Anterior cingulate cortex (tissue), 58 donors: ENCODE measurements at regions not wholly inside any gene's neighbourhood (a gene's known extent, or its start where the extent isn't known, plus 50 kb on each side); places are given as distances from the start of the nearest gene placed in this dataset.
A peak's percentile ranks its signal among the peaks of the same experiment; 100 is the strongest.

ENCODE experiments used
- DNase-seq, 58 donors: peaks; one replicate each; lab custom pipeline; 2025; lab: John Stamatoyannopoulos, UW

DNA sequence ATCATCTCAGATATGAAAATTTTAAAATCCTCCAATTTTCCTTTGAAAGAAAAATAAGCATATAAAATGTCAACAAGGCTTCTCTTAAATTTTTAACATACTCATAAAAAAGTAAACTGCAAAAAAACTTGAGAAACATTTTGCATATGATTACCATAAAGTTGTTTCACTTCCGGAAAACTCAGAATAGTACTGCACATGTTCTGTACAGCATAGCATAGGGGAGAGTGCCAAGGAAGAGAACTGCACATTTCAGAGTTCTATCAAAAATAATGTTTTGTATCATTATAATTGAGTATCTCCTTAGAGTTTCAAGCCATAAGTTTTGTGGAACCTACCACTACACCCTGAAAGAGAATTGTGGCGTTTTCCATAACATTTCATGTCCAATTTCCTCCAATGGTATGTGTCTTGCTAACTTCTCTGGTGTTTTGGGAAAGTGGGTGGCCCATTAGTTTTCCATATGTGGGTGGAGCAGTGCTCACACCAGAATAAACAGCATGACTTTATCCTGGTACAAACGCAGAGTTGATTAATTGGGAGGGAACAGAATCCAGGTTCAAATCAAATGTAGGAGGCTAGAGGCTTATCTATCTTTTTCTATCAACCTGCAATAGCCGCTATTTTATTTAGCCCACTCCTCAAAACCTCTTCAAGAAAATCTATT lies 430.9 kb downstream of the LMO4 start:
- peak in 2 of 58 donors; percentile 1 to 25 for DNase-seq

DNA sequence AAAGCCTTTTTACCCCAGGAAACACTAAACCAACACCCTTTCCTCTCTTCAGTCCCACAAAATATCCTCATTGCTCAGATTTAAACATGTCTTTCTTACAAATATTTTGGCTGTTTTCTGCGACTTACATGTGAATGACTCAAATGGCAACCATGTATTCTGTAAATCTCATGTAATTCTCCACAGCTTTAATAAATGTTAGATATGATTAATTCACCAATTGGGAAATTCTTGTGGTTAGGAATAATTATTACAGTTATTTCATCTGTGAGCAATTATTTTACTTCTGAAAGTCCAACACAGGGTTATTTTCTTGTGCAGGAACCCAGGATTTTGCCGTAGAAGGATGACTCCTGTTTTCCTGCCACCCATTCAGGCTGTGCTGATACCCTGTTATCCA lies 431.5 kb downstream of the LMO4 start:
- no peak for DNase-seq

DNA sequence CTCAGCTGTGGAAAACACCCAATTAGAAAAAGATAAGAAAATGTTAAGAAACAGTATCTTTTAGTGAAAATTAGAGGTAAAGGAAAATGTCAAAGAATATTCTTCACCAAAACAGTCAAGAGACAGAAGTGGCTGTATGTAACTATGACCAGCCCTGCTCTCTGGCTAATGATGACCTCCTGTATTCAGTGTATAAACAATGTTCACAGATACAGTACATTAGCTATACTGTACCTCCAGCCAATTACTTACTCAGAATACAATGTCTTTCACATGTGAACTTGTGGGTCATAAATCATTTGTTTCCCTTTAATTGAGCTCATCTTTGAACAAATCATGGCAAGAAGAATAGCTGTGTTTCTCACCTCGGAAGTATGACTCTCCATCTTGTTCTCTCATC lies 432.0 kb downstream of the LMO4 start:
- DNase-seq = no peak

DNA sequence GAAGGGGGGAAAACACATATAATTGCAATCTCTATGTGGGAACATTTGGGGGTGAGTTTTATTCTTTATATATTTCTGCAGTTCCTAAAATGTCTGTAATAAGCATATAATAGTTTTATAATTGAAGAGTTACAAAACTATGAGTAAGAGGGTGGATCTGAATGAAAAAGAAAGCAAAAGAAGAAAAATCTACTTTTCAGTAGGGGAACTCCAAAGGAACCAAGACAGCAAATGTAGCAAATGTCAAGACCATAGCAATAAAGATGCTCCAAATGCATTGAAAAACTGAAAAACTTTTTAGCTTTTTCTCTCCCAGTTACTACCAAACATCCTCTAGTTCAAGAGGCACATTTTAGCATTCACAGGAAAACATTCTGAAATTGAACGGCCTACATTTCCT lies 434.8 kb downstream of the LMO4 start:
- no peak for DNase-seq

DNA sequence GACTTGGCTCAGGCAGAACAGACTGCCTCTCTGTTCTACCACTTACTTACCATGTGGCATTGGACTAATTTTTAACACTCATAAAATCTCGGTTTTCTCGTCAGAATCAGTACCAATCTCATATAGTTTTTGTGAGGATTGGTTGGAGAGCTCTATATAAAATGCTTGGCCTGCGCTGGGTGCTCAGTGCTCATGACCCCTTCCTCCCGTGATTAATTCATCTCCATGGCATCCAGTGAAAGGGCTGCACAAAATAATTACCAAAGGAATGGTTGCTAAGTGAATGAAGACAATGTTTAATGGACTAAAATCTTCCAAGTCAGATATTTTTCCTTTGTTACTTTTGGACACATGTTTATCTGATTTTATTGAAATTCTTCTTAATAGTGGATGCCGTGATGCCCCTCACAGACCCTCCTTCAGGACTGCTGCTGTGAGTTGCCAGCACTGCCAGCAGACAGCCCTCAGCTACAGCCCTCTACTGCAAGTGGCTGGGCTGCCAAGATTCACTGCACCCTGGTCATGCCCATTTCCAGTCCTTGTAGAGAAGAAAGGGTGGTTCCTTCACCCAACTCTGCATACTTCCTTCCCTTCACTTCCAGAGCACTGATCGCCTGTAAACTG lies 436.5 kb downstream of the LMO4 start:
- DNase-seq = no peak

DNA sequence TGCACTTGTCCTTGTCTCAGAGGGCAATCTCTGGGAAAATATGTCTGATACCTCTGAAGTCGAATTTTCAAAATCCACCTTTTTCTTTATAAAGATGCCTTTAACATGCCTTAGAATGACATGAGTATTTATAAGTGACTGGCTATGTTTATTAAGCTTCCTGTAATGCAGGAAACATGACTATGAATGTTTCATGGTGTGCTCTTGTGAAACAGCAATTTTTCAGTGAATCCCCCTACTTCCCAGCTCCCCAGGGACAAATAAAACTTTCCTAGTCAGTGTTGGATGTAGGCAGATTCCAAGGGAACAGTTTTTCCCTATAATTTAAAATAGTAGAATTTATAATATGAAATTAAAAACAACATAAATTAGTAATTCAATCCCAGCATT lies 437.0 kb downstream of the LMO4 start:
- no peak for DNase-seq

DNA sequence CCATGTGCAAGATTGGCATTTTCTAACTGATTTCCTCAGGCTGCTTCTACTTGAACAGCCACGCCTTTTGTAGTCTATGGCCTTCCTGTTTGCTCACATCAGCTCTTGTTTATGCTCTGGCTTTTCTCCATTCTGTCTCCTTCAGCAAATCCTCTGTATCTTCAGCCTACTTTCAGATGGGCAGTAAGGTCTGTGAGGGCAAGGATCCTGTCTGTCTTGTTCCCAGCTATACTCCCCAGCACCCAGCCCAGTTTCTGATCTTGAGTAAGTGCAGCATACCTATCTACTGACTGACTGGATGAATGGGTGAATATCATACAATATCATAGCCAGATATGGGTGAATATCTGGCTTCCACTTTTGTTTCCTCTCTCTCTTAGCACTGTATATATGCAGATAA lies 438.1 kb downstream of the LMO4 start:
- no peak for DNase-seq

DNA sequence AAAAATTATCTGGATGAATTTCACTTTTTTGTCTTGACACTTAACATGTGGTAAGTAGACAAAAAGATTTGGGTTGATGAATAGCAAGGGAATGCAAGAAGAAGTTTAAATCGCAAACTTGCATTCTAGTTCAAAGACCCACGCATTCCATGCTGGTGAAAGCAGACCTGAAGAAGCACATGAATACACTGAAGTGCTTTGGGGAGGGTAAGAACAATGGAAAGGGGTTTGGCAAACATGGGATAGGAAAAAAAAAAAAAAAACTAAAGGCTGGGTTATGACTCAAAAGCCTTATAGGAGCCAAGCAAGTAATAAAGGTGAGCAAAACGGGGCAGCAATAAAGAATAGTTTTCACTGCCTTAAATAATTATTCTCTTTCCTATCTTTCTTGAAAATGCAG lies 450.2 kb downstream of the LMO4 start:
- DNase-seq = no peak

DNA sequence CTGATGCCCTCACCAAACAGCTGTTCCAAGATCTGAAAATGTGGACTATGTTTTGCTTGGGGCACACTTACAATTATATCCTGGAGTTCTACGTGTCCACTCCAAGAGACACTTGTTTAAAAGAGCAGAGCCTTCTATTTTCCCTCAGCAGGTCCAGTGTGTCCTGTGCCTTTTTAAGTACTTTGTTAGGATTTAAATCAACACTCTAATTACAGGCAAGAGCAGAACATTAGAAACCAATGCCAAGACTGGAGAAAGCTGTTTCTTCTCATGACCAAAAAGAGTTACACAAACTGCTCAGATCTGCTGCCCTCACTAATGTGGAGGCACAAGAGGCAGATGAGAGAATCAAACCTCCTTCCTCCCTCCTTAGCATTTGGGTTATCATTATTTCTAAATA lies 452.9 kb downstream of the LMO4 start:
- no peak for DNase-seq

DNA sequence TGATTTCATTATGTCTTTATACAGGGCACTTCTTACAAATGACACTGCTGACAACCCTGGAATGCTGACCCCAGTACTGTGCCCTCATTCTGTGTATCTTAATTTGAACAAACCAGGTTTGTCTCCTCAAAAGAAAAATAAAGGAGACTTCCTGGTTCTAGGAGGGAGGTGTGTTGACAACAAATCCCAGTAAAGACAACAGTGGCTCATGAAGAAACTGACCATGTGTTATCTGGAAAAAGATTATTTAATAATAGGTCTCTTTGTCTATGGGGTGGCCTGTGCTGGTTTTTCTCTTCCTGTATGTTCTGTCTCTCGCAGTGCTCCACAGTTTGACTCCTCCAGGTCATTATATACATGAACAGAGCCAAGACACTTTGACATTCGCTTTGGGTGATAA lies 454.6 kb downstream of the LMO4 start:
- DNase-seq = no peak

DNA sequence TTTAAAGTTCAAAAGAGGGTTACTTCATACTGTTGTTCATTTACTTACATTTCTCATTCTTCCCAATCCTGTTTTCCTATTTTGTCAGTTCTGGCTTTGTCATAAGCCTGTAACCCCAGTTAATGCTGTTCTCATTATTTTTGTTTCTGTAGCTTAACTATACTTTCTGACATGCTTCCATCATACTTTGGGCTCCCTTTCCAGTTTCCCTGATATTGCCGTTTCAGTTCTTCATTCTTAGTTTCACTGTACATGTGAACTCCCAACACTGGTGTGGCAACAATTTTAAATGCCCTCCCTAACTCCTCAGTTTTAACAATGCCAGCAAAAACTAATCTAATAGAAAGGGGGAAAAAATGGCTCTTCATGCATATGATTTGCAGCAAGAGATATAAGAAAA lies 456.7 kb downstream of the LMO4 start:
- DNase-seq = no peak

DNA sequence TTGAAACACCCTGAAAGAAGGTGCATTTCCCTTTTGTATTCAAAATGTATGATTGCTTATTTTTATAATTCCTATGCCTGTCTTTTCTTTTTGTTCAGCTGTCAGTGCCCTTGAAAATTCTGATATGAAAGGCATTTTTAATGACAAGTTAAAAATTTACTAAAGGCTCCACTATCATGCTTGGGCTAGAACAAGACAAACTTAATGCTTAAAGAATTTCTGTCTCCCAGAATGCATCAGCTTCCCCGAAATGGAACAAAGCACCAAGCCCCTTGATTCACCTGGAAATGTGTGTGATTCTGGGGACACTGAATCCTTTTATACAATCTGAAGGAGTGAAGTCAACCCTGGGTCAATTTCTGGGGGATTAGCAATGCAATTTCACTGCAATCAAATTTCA lies 457.5 kb downstream of the LMO4 start:
- no peak for DNase-seq

DNA sequence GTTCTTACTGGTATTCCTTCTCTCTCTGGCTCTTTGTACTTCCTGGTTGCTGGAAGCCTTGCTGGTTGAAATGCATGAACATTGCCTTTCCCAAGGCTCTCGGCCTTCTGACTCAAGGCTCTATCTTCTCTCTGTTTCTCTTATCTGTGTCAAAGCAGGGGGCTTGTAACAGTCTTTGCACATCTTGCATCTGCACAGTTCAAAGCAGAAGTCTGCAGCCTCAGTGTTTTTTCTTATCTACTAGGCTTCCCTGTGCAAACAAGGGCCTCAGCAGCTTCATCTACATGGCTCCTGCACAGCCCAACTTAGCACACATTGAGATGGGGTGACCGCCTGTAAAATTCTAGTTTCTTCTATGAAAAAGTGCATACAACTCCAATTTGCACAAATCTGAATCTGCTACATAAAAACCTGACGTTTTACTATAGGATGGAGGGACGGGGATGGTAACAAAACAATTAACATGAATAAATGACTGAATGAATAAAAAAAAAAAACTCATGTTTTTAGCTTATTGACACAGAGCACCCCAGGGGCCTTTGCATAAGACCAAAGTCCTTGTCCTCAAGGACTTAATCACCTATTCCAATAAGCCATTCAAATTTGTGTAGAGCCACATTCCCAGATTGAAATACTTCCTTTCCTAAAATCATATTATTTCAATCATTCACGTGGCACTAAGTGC lies 458.3 kb downstream of the LMO4 start:
- DNase-seq = no peak

DNA sequence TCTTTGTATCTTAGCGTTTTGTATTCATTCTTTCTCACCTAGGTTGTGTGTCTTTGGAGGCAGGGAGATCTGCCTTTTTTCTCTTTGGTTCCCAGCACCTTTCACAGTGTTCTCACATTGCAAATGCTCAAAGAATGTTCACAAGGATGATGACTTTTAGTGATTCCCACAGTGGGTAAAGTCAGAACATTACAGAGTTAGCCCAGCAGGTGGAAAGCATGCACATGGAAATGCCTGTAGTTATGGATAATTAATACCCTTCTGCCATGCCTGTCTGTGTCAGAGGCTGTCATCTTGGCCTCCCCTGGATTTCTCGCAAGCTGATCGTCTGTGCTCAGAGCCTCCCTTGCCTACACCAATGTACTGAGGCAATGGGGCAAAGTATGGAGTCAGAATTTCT lies 458.9 kb downstream of the LMO4 start:
- no peak for DNase-seq

DNA sequence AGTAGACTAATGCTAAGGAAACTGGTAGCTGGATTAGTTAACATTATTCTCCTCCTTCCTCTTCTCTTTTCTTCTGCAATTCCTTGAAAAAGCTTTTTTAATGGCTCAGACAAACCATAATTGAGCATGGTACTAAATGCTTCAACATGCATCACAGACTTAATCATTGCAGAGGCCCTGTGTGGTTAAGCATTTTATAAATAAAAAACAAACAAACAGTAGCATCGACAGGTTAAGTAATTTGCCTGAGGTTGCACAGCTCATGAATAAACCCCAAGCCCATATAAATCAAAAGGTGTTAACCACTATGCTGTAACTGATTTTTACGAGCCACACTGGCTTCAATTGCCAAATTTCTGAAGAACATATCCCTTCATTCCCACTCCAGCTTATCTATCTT lies 462.1 kb downstream of the LMO4 start:
- DNase-seq = no peak

DNA sequence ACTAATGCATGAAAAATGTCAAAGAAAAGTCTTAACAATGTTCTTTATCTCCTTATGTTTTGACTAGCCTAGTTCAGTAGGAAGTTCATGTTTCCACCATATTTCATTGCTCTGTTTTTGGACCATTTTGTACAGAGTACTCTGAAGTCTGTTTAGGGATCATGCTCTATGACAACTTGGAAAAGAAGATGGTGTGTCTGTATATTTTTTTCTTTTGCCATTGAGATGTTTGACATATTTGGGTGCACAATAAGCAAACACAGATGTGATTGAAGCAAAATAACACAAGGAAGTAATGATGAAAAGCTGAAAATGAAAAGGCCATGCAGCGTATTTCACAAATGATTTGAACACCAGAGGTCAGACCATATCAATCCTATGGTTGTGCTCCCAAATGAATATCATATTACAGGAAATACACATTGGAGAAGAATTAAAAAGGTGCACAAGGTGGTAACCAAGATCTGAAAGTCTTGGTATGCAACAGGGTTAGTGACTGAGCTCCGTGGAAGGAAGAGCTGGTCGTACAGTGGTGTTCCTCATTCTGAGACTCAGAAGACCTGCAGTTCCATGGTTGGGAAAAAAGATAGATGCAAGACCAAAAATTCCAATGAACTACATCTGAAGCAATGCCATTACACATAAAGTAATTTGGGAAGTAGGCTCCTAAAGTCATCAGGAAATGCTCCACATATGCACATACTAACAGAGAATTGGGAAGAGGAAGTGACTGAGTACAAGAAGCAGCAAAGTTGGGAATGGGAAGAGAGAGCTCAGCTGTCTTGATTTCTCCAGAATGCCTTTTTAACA lies 463.5 kb downstream of the LMO4 start:
- no peak for DNase-seq

DNA sequence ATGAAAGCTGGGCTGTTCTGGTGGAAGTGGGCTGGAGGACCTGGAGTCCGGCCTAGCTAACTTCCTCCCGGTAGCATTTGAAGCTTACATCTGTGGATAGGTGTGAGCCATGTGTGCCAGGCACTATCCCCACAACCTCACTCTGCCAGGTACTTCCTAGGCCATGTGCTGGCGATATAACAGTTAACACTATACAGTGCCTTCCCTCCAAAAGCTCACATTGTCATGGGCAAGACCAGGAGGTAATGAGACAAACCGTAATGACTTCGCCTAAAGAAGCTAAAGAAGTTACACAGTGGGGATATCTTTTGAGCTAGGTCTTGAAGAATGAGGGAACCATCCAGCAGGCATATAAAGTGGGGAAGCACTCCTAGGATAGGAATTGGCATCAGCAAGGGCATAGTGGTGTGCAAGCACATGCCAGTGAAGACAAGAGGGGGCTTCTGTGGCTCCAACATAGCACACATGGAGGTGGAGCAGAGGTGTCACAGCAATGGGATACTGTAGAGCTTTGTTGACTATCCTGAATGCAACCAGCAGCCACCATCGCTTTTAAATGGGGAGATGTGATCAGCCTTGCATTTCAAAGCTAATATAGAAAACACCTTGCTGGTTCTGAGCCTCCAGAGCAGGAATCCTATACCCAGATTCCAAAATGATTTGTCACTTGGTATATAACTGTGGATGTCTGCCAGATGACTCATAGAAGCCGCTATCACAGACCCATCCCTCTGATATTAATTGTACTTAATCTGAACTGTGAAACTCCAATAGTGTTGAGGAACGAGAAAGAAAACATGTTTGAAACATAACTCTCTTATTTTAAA lies 466.3 kb downstream of the LMO4 start:
- no peak for DNase-seq

DNA sequence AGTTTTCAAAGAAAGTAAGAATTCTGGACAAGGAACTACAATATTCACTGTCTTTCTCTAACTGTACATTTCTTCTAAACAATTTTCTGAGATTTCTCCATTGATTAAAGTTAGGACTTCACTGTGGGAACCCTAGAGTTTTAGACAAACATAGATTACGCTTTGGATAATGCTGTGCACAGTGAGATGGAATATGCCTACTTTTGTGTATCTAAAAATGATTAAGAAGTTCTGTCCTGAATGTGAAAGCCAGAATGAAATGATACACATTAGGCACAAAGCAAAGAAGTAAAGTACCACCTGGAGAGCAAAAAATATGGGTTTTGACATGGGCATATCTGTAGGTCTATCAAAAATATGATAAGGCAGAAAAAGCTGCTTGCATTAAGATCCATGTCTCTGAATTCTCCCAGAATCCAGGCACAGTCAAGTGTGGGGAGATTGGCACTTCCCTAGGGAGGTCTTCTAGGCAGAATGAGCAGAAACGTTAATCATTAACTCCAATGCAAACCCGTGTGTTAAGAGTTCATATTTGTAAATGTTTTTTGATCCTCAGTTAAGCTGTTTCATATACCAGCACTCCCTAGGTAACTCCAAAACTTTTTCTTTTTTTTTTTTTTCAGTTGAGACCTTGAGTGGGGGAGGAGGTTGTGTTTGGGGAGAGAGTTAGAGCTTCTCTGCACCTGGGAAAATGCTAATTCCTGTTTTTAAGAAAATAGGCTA lies 467.1 kb downstream of the LMO4 start:
- DNase-seq = no peak

DNA sequence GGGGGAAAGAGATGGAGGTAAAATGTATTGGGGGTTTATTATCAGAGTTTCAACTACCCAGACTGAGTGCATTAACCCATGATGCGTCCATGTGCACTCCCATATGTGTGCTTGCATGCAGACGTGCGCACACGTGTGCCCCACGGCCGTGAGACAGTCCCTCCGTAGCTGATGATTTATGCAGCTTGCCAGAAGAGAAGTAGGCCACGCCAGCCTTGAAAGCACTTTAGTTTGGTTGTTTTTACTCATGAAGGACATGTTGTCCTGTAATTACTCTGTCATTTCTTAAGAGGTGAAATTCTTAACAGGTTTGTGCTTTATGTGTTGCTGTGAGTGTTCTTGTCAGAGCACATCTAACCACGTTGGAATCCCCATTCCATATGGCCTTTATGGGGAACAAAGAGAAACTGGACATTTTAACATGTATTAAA lies 467.8 kb downstream of the LMO4 start:
- DNase-seq = no peak

DNA sequence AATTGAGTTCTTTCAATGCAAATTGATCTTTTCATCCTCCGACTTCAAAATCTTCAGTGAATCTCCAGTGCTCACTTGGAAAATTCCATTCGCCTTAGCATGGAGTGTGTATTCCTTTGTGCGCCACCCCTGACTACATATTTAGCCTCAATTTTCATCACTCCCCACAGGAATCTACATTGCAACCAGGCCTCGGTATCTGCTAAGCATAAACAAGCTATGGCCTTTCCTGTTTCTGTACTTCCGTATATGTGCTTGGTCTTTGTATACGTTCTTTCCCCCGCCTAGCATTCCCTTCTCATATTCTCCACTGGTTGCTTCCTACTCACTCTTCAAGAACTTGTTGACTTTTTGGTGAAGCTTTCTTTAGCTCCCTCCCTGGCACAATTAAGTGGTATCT lies 470.8 kb downstream of the LMO4 start:
- DNase-seq = no peak
